Small intestine (tissue), 7 donors: ENCODE measurements at regions not wholly inside any gene's neighbourhood (a gene's known extent, or its start where the extent isn't known, plus 50 kb on each side); places are given as distances from the start of the nearest gene placed in this dataset.
"Not testable (repeated sequence)": the region's sequence is repeated elsewhere in the genome, so short reads cannot be mapped to it uniquely, and the experiment has no call there.

ENCODE experiments used
- DNase-seq, 2 donors: peaks; one replicate each; pipeline versions ENCODE4 v3.0.0 to v3.0.0-alpha.2; 2013
- FAIRE-seq: peaks from 2 replicates; lab custom pipeline; 2012; peaks lifted over from hg19 to GRCh38; lab: Jason Lieb, UNC
- H3K27ac ChIP-seq, 3 donors: one replicate each; pipeline ENCODE4 v1.5.1; 2013; ENCODE audit warnings: low read length in 2 of 3, mild to moderate bottlenecking in 2 of 3, control low read depth in 1 of 3, inconsistent platforms in 1 of 3, low read depth in 1 of 3, moderate library complexity in 1 of 3
- H3K27me3 ChIP-seq, 3 donors: one replicate each; pipeline ENCODE4 v1.6.1; 2013; ENCODE audit warnings: low read length in 3 of 3, inconsistent platforms in 1 of 3; ENCODE audit not compliant: control insufficient read depth in 3 of 3, insufficient read depth in 3 of 3
- H3K36me3 ChIP-seq, 3 donors: one replicate each; pipeline ENCODE4 v1.6.1; 2013; ENCODE audit warnings: low read length in 3 of 3, inconsistent platforms in 1 of 3, low read depth in 1 of 3, mild to moderate bottlenecking in 1 of 3, moderate library complexity in 1 of 3; ENCODE audit not compliant: control insufficient read depth in 3 of 3, insufficient read depth in 2 of 3
- H3K4me1 ChIP-seq, 3 donors: one replicate each; pipeline ENCODE4 v1.6.1; 2013; ENCODE audit warnings: low read length in 2 of 3, inconsistent platforms in 1 of 3, low read depth in 1 of 3, mild to moderate bottlenecking in 1 of 3, moderate library complexity in 1 of 3; ENCODE audit not compliant: control insufficient read depth in 3 of 3, insufficient read depth in 2 of 3
- H3K4me3 ChIP-seq, 3 donors: one replicate each; pipeline ENCODE4 v1.5.1; 2013; ENCODE audit warnings: low read length in 3 of 3, control low read depth in 1 of 3, inconsistent platforms in 1 of 3, low read depth in 1 of 3, mild to moderate bottlenecking in 1 of 3, moderate library complexity in 1 of 3
- H3K9me3 ChIP-seq, 2 donors: one replicate each; pipeline ENCODE4 v1.6.1; 2013; ENCODE audit warnings: low read depth in 1 of 2, low read length in 1 of 2; ENCODE audit not compliant: control insufficient read depth in 2 of 2, insufficient read depth in 1 of 2
- WGBS, 3 donors: extraction: QIAGEN DNeasy Blood & Tissue Kit; methylation state at CpG; one replicate each; pipeline ENCODE4 v1.1.7; 2013; 5-methylcytosine and 5-hydroxymethylcytosine counted together
- donor health status: healthy with polysubstance abuse.
- donor health status: control.
- donor health status: control.
- donor health status: Bipolar disorder and iron deficiency.
- donor health status: healthy.

GRCh38 chr6:144528743-144529425 lies 243.7 kb downstream of the UTRN start:
- H3K9me3 ChIP-seq, result no peaks in the 10 kb centered on the region
- H3K27me3 ChIP-seq, result no peaks in the 10 kb centered on the region
- no peak overlapping the region for H3K27ac ChIP-seq
- 88 to 96% (median 95%) methylated on average over 9 of the region's 9 CpGs for WGBS, 3 donors
- FAIRE-seq, result no peak
- H3K4me3 ChIP-seq, result no peak overlapping the region
- DNase-seq, result no peak
- H3K36me3 ChIP-seq, result peaks cover 0 to 20% (median 0%) of the 10 kb centered on the region in 3 donors
- H3K4me1 ChIP-seq, result no peaks in the 10 kb centered on the region

GRCh38 chr6:144530118-144530517 lies 245.0 kb downstream of the UTRN start:
- WGBS, 3 donors, result 89 to 93% (median 92%) methylated on average over 2 of the region's 2 CpGs
- no peak for FAIRE-seq
- no peaks in the 10 kb centered on the region for H3K9me3 ChIP-seq
- peaks cover 0 to 20% (median 0%) of the 10 kb centered on the region in 3 donors for H3K36me3 ChIP-seq
- no peak overlapping the region for H3K4me3 ChIP-seq
- H3K4me1 ChIP-seq, result no peaks in the 10 kb centered on the region
- H3K27me3 ChIP-seq, result no peaks in the 10 kb centered on the region
- no peak overlapping the region for H3K27ac ChIP-seq
- no peak for DNase-seq

DNA sequence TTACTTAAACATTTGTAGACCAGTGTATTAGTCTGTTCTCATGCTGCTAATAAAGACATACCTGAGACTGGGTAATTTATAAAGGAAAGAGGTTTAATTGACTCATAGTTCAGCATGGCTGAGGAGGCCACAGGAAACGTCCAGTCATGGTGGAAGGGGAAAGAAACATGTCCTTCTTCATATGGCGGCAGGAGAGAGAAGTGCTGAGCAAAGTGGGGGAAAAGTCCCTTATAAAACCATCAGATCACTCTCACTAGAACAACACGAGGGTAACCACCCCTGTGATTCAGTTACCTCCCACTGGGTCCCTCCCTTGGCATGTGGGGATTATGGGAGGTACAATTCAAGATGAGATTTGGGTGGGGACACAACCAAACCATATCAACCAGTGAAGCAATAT lies 247.1 kb downstream of the UTRN start:
- FAIRE-seq, H3K27ac ChIP-seq, H3K4me1 ChIP-seq, H3K4me3 ChIP-seq, H3K9me3 ChIP-seq, DNase-seq, H3K27me3 ChIP-seq: not testable (repeated sequence)
- peaks cover 0 to 20% (median 0%) of the 10 kb centered on the region in 3 donors for H3K36me3 ChIP-seq
- 88 to 97% (median 90%) methylated on average over 3 of the region's 3 CpGs for WGBS, 3 donors

- no peak for FAIRE-seq
- H3K4me3 ChIP-seq, result no peak overlapping the region
- no peaks in the 10 kb centered on the region for H3K27me3 ChIP-seq
- no peaks in the 10 kb centered on the region for H3K9me3 ChIP-seq
- 74 to 87% (median 79%) methylated on average over 3 of the region's 3 CpGs for WGBS, 3 donors
- no peak for DNase-seq
- no peak overlapping the region for H3K27ac ChIP-seq
- H3K4me1 ChIP-seq, result no peaks in the 10 kb centered on the region
- H3K36me3 ChIP-seq, result peaks cover 0 to 7% (median 0%) of the 10 kb centered on the region in 3 donors
These were observed 249.0 kb downstream of the UTRN start for GRCh38 chr6:144534180-144534579.

DNA sequence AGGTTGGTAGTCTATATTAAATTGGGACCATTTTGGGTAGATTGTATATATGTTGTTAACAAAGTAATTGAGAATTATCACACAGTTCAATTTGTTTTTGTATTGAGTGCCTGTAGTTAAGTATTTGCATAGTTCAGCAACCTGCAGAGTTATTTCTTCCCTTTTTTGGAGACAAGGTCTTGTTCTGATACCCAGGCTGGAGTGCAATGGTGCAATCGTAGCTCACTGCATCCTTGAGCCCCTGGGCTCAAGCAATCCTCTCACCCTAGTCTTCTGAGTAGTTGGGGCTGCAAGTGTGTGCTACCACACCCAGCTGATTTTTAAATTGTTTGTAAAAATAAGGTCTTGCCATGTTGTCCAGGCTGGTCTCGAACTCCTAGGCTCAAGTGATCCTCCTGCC lies 250.5 kb downstream of the UTRN start:
- no peaks in the 10 kb centered on the region for H3K27me3 ChIP-seq
- H3K9me3 ChIP-seq, result no peaks in the 10 kb centered on the region
- H3K4me3 ChIP-seq, result no peak overlapping the region
- DNase-seq (no peak), FAIRE-seq (no peak)
- peaks cover 0 to 11% (median 1%) of the 10 kb centered on the region in 3 donors for H3K36me3 ChIP-seq
- H3K27ac ChIP-seq, result no peak overlapping the region
- WGBS, 3 donors, result 83 to 89% (median 86%) methylated on average over 2 of the region's 2 CpGs
- H3K4me1 ChIP-seq, result no peaks in the 10 kb centered on the region

DNA sequence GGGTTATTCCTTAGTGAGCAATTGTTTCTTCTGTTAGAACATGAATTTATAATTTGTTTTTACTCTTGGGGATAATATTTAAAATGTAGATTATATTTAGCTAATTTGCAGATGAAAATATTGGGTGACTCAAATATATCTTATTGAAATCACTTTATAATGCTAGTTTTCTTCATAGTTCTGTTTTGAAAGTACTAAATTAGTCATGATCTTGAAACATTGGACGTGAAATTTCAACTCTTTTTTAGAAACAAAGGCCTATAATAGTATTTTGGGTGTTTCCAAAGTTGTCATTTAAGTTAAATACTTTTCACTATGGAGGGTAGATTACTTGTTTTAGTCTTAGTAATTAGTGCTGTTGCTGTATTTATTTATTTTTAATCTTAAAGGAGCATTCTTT lies 250.9 kb downstream of the UTRN start:
- no peak overlapping the region for H3K27ac ChIP-seq
- 68 to 84% (median 69%) methylated on average over 1 of the region's 1 CpG for WGBS, 3 donors
- H3K4me1 ChIP-seq, result no peaks in the 10 kb centered on the region
- peaks cover 1 to 11% (median 3%) of the 10 kb centered on the region in 3 donors for H3K36me3 ChIP-seq
- no peaks in the 10 kb centered on the region for H3K9me3 ChIP-seq
- FAIRE-seq (peak; percentile 62), DNase-seq (no peak)
- no peaks in the 10 kb centered on the region for H3K27me3 ChIP-seq
- H3K4me3 ChIP-seq, result no peak overlapping the region

- WGBS, 3 donors, result 89% methylated on average over 8 of the region's 8 CpGs
- Histone ChIP-seq H3K4me1 (no peaks in the 10 kb centered on the region), H3K36me3 (peaks cover 1 to 14% (median 11%) of the 10 kb centered on the region in 3 donors), H3K9me3 (no peaks in the 10 kb centered on the region), H3K27ac (no peak overlapping the region), H3K4me3 (no peak overlapping the region), H3K27me3 (no peaks in the 10 kb centered on the region)
- FAIRE-seq, result no peak
- no peak for DNase-seq
These were observed 258.1 kb downstream of the UTRN start for GRCh38 chr6:144543006-144543871.

- no peak for DNase-seq
- 75 to 88% (median 87%) methylated on average over 7 of the region's 7 CpGs for WGBS, 3 donors
- H3K4me3 ChIP-seq, result no peak overlapping the region
- no peaks in the 10 kb centered on the region for H3K27me3 ChIP-seq
- peaks cover 1 to 14% (median 11%) of the 10 kb centered on the region in 3 donors for H3K36me3 ChIP-seq
- H3K9me3 ChIP-seq, result no peaks in the 10 kb centered on the region
- FAIRE-seq, result no peak
- H3K27ac ChIP-seq, result no peak overlapping the region
- no peaks in the 10 kb centered on the region for H3K4me1 ChIP-seq
These were observed 259.2 kb downstream of the UTRN start for GRCh38 chr6:144544266-144544830.
